Spleen (tissue), 11 donors: ENCODE measurements at regions not wholly inside any gene's neighbourhood (a gene's known extent, or its start where the extent isn't known, plus 50 kb on each side); places are given as distances from the start of the nearest gene placed in this dataset.

Source experiments
- DNase-seq: peaks from one replicate; pipeline ENCODE4 v3.0.0-alpha.2; 2020
- H3K27ac ChIP-seq, 8 donors: fragments of 200-600 bp; sonication (generic) in 7 of 8; 1 replicate in 4 of 8; 2 replicates in 4 of 8; pipeline versions ENCODE4 v1.5.0 to v1.8.0; 2016 to 2021; ENCODE audit warnings: inconsistent platforms in 4 of 8, mild to moderate bottlenecking in 4 of 8, moderate library complexity in 1 of 8
- H3K27me3 ChIP-seq, 7 donors: fragments of 200-600 bp; sonication (generic) in 6 of 7; replicated peaks in 1 of 7; 1 replicate in 4 of 7; 2 replicates in 3 of 7; pipeline versions ENCODE4 v1.5.0 to v1.8.0; 2016 to 2021; ENCODE audit warnings: inconsistent platforms in 3 of 7, mild to moderate bottlenecking in 1 of 7
- H3K36me3 ChIP-seq, 6 donors: fragments of 200-600 bp; sonication (generic) in 5 of 6; 1 replicate in 4 of 6; 2 replicates in 2 of 6; pipeline versions ENCODE4 v1.5.0 to v1.8.0; 2016 to 2021; ENCODE audit warnings: inconsistent platforms in 2 of 6
- H3K4me1 ChIP-seq, 6 donors: fragments of 200-600 bp; sonication (generic) in 5 of 6; 1 replicate in 3 of 6; 2 replicates in 3 of 6; pipeline versions ENCODE4 v1.5.0 to v1.8.0; 2016 to 2021; ENCODE audit warnings: inconsistent platforms in 3 of 6
- H3K4me3 ChIP-seq, 8 donors: fragments of 200-600 bp; sonication (generic) in 7 of 8; 1 replicate in 4 of 8; 2 replicates in 4 of 8; pipeline versions ENCODE4 v1.5.0 to v1.8.0; 2016 to 2021; ENCODE audit warnings: inconsistent platforms in 4 of 8, mild to moderate bottlenecking in 4 of 8, moderate library complexity in 2 of 8
- H3K9me3 ChIP-seq, 8 donors: fragments of 200-600 bp; sonication (generic) in 7 of 8; 1 replicate in 4 of 8; 2 replicates in 4 of 8; pipeline versions ENCODE4 v1.5.0 to v1.8.0; 2016 to 2021; ENCODE audit warnings: inconsistent platforms in 4 of 8
- CTCF ChIP-seq, 11 experiments: fragments of 200-600 bp in 7 of 11; fragments of 450-650 bp in 4 of 11; sonication (generic) in 4 of 11; IDR thresholded peaks in 8 of 11; conservative IDR thresholded peaks in 3 of 11; 1 replicate in 7 of 11; 2 replicates in 4 of 11; pipeline versions ENCODE4 v1.4.0 to v1.8.0; 2016 to 2021; ENCODE audit warnings: antibody characterized with exemption in 11 of 11, inconsistent platforms in 4 of 11, mild to moderate bottlenecking in 1 of 11
- POLR2A ChIP-seq, 3 donors: fragments of 450-650 bp; IDR thresholded peaks; one replicate each; pipeline ENCODE4 v1.5.1; 2017; ENCODE audit warnings: antibody characterized with exemption in 3 of 3, mild to moderate bottlenecking in 1 of 3
- POLR2AphosphoS5 ChIP-seq, 3 donors: sonication (generic); formaldehyde crosslinking; IDR thresholded peaks; one replicate each; pipeline ENCODE4 v1.5.1; 2017; ENCODE audit warnings: antibody characterized with exemption in 3 of 3
- whole genome bisulfite sequencing, 5 donors: extraction: QIAGEN DNeasy Blood & Tissue Kit in 3 of 5; methylation state at CpG; one replicate each; pipeline versions ENCODE4 v1.1.5 to v1.1.7; 2013 to 2018; 5-methylcytosine and 5-hydroxymethylcytosine counted together
- intact Hi-C: fragments of 100-400 bp; cut with DNase I; formaldehyde crosslinking; loops from one replicate; pipeline ENCODE4 v1.15.0; 2023; ENCODE audit warnings: low total_unique reads
- donor health status: healthy with polysubstance abuse.
- donor health status: DM: no; HTN: no; CAD: no; lungs with moderate emphysema.
- donor health status: DM: no; HTN: no; CAD: no.
- donor health status: Bipolar disorder and iron deficiency.
- donor health status: healthy.
- donor health status: DM: no; HTN: no; CAD: no.
- donor health status: DM: yes; HTN: yes; CAD: no.

- H3K4me1 ChIP-seq = no peaks in the 10 kb centered on the region
- intact Hi-C loops = no loop called here
- TF ChIP-seq POLR2AphosphoS5 (IDR thresholded peaks at IDR 0.05) = no peak
- TF ChIP-seq POLR2A (IDR thresholded peaks at IDR 0.05) = no peak
- TF ChIP-seq CTCF (IDR thresholded peaks at IDR 0.05 in 8 of 11, conservative IDR thresholded peaks at IDR 0.05 in 3 of 11) = no peak
- H3K9me3 ChIP-seq = no peaks in the 10 kb centered on the region
- no peaks in the 10 kb centered on the region for H3K27me3 ChIP-seq
- no peak overlapping the region for H3K4me3 ChIP-seq
- no peaks in the 10 kb centered on the region for H3K36me3 ChIP-seq
- DNase-seq = no peak
- H3K27ac ChIP-seq = no peak overlapping the region
Observed at GRCh38 chr14:37726708-37727107, 131.3 kb downstream of the TTC6 start.

- TF ChIP-seq CTCF (IDR thresholded peaks at IDR 0.05 in 8 of 11, conservative IDR thresholded peaks at IDR 0.05 in 3 of 11) = no peak
- no peak for TF ChIP-seq POLR2A (IDR thresholded peaks at IDR 0.05)
- TF ChIP-seq POLR2AphosphoS5 (IDR thresholded peaks at IDR 0.05) = no peak
Observed at GRCh38 chr14:37729218-37729617, 133.8 kb downstream of the TTC6 start.

GRCh38 chr14:37731094-37731493 lies 135.7 kb downstream of the TTC6 start:
- WGBS, 5 donors = 48 to 72% (median 60%) methylated on average over 4 of the region's 4 CpGs
- TF ChIP-seq CTCF (IDR thresholded peaks at IDR 0.05 in 8 of 11, conservative IDR thresholded peaks at IDR 0.05 in 3 of 11) (no peak), POLR2AphosphoS5 (IDR thresholded peaks at IDR 0.05) (no peak), POLR2A (IDR thresholded peaks at IDR 0.05) (no peak)
- no peaks in the 10 kb centered on the region for H3K4me1 ChIP-seq
- H3K36me3 ChIP-seq = no peaks in the 10 kb centered on the region
- no peaks in the 10 kb centered on the region for H3K9me3 ChIP-seq
- intact Hi-C loops = no loop called here
- no peaks in the 10 kb centered on the region for H3K27me3 ChIP-seq
- no peak for DNase-seq
- no peak overlapping the region for H3K27ac ChIP-seq
- H3K4me3 ChIP-seq = no peak overlapping the region

More at GRCh38 chr14:37729218-37729617, 133.8 kb downstream of the TTC6 start:
- no peaks in the 10 kb centered on the region for H3K36me3 ChIP-seq
- intact Hi-C loops = no loop called here
- no peak overlapping the region for H3K27ac ChIP-seq
- DNase-seq = no peak
- no peaks in the 10 kb centered on the region for H3K4me1 ChIP-seq
- no peaks in the 10 kb centered on the region for H3K27me3 ChIP-seq
- H3K4me3 ChIP-seq = no peak overlapping the region
- no peaks in the 10 kb centered on the region for H3K9me3 ChIP-seq
- 82 to 89% (median 89%) methylated on average over 2 of the region's 2 CpGs for WGBS, 5 donors

- TF ChIP-seq POLR2A (IDR thresholded peaks at IDR 0.05) (no peak), CTCF (IDR thresholded peaks at IDR 0.05 in 8 of 11, conservative IDR thresholded peaks at IDR 0.05 in 3 of 11) (no peak), POLR2AphosphoS5 (IDR thresholded peaks at IDR 0.05) (no peak)
- Histone ChIP-seq H3K36me3 (no peaks in the 10 kb centered on the region), H3K27ac (no peak overlapping the region), H3K4me3 (no peak overlapping the region), H3K4me1 (no peaks in the 10 kb centered on the region), H3K9me3 (no peaks in the 10 kb centered on the region), H3K27me3 (no peaks in the 10 kb centered on the region)
- WGBS, 5 donors = 71 to 81% (median 75%) methylated on average over 2 of the region's 2 CpGs
- DNase-seq = no peak
- intact Hi-C loops = no loop called here
Observed at GRCh38 chr14:37745657-37746056, 150.2 kb downstream of the TTC6 start.
